HepG2 (cell line): ENCODE measurements at regions not wholly inside any gene's neighbourhood (a gene's known extent, or its start where the extent isn't known, plus 50 kb on each side); places are given as distances from the start of the nearest gene placed in this dataset.

ENCODE experiments used
- CHD2 ChIP-seq: IDR thresholded peaks from 2 replicates; pipeline ENCODE4 v1.6.1; 2011; ENCODE audit warnings: low read depth, low read length, improper control_type of control experiment
- SRF ChIP-seq: IDR thresholded peaks from 2 replicates; pipeline ENCODE4 v1.6.1; 2011; ENCODE audit warnings: mild to moderate bottlenecking, low read depth, low read length, moderate library complexity
- YY1 ChIP-seq: IDR thresholded peaks from 2 replicates; pipeline ENCODE4 v1.6.1; 2011; ENCODE audit warnings: low read length, low read depth, moderate library complexity, mild to moderate bottlenecking; ENCODE audit not compliant: insufficient read depth, insufficient replicate concordance
- ZBTB21 ChIP-seq: sonication (generic); formaldehyde crosslinking; IDR thresholded peaks from 2 replicates; pipeline ENCODE4 v1.4.0; 2020; ENCODE audit warnings: missing genetic modification reagents
- ZNF230 ChIP-seq: sonication (generic); formaldehyde crosslinking; IDR thresholded peaks from 2 replicates; pipeline ENCODE4 v1.4.0; 2020; ENCODE audit warnings: mild to moderate bottlenecking, missing genetic modification reagents
- ZNF788 ChIP-seq: sonication (generic); formaldehyde crosslinking; IDR thresholded peaks from 2 replicates; pipeline ENCODE4 v1.5.0; 2020; ENCODE audit warnings: mild to moderate bottlenecking, missing genetic modification reagents, borderline replicate concordance
- TF ChIP-seq, protein P1 (sequence below): sonication (generic); formaldehyde crosslinking; IDR thresholded peaks from 2 replicates; pipeline ENCODE4 v1.5.0; 2020; ENCODE audit warnings: mild to moderate bottlenecking, missing genetic modification reagents, moderate library complexity
- TF ChIP-seq, protein P2 (sequence below): sonication (generic); formaldehyde crosslinking; IDR thresholded peaks from 2 replicates; pipeline ENCODE4 v1.4.0; 2020; ENCODE audit warnings: mild to moderate bottlenecking, missing genetic modification reagents

DNA sequence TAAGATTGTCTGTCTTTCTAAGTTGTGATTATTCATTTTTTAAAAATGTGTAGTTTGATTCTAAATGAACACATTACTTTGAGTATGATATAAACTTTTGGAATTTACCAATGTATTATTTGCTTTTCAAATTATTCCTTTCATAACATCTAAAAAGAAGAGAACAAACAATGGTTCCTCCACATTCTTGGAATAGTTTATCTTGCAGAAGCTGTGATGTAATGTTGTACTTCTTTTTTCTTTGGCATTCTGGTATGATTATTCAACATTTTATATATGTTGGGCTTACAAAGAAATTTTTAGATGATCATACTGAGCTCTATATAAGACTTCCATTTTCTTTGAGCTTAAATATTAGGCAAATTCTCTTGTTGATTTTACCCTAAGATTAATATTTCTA lies 419.2 kb downstream of the DIPK2A start:
- TF ChIP-seq CHD2 (no peak), ZBTB21 (no peak), SRF (no peak), YY1 (no peak), ZNF788 (CRISPR knock-in tag) (no peak), ZNF230 (CRISPR knock-in tag) (no peak)
- TF ChIP-seq, protein P1, sequence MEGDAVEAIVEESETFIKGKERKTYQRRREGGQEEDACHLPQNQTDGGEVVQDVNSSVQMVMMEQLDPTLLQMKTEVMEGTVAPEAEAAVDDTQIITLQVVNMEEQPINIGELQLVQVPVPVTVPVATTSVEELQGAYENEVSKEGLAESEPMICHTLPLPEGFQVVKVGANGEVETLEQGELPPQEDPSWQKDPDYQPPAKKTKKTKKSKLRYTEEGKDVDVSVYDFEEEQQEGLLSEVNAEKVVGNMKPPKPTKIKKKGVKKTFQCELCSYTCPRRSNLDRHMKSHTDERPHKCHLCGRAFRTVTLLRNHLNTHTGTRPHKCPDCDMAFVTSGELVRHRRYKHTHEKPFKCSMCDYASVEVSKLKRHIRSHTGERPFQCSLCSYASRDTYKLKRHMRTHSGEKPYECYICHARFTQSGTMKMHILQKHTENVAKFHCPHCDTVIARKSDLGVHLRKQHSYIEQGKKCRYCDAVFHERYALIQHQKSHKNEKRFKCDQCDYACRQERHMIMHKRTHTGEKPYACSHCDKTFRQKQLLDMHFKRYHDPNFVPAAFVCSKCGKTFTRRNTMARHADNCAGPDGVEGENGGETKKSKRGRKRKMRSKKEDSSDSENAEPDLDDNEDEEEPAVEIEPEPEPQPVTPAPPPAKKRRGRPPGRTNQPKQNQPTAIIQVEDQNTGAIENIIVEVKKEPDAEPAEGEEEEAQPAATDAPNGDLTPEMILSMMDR: no peak
- TF ChIP-seq, protein P2, sequence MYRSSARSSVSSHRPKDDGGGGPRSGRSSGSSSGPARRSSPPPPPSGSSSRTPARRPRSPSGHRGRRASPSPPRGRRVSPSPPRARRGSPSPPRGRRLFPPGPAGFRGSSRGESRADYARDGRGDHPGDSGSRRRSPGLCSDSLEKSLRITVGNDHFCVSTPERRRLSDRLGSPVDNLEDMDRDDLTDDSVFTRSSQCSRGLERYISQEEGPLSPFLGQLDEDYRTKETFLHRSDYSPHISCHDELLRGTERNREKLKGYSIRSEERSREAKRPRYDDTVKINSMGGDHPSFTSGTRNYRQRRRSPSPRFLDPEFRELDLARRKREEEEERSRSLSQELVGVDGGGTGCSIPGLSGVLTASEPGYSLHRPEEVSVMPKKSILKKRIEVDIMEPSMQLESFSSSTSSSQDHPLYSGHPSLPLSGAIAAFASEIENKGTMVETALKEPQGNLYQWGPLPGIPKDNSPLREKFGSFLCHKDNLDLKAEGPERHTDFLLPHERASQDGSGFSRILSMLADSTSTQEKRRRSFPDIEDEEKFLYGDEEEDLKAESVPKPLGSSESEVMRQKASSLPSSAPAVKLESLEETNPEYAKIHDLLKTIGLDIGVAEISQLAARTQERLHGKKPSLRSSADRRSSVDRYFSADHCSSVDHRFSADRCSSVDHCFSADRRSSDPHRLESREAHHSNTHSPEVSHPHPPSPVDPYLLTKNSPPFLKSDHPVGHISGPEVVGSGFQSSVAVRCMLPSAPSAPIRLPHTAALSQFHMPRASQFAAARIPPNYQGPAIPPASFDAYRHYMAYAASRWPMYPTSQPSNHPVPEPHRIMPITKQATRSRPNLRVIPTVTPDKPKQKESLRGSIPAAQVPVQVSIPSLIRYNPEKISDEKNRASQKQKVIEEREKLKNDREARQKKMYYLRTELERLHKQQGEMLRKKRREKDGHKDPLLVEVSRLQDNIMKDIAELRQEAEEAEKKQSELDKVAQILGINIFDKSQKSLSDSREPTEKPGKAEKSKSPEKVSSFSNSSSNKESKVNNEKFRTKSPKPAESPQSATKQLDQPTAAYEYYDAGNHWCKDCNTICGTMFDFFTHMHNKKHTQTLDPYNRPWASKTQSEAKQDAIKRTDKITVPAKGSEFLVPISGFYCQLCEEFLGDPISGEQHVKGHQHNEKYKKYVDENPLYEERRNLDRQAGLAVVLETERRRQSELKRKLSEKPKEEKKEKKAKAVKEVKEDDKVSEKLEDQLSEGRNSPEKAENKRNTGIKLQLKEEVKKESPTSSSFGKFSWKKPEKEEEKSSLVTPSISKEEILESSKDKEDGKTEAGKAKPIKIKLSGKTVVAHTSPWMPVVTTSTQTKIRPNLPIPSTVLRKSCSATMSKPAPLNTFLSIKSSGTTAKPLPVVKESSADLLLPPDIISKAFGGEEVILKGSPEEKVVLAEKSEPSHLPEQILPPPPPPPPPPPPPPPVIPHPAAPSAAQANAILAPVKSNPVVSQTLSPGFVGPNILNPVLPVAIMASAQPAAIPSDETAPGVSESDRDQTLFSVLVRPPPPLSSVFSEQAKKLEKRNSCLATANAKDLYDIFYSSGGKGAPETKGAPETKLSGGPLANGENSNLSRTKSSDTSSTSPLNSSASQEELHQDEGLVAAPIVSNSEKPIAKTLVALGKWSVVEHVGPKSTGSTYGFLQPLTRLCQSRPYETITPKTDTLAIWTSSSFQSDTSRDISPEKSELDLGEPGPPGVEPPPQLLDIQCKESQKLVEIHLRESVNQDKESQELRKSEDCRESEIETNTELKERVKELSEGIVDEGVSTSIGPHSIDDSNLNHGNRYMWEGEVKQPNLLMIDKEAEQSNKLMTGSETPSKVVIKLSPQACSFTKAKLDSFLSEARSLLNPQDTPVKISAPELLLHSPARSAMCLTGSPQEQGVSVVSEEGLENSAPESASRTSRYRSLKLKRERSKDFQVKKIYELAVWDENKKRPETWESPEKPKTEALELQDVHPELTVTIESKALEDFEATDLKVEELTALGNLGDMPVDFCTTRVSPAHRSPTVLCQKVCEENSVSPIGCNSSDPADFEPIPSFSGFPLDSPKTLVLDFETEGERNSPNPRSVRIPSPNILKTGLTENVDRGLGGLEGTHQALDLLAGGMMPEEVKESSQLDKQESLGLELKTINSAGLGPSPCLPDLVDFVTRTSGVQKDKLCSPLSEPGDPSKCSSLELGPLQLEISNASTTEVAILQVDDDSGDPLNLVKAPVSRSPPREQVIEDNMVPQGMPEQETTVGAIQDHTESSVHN (CRISPR knock-in tag): no peak
